SK-N-SH (cell line): ENCODE measurements at regions not wholly inside any gene's neighbourhood (a gene's known extent, or its start where the extent isn't known, plus 50 kb on each side); places are given as distances from the start of the nearest gene placed in this dataset.
"Not testable (repeated sequence)": the region's sequence is repeated elsewhere in the genome, so short reads cannot be mapped to it uniquely, and the experiment has no call there.

ENCODE experiments used
- CTCF ChIA-PET: fragments of 300-600, 350-600 bp; formaldehyde crosslinking; extraction: SDS; loops from one replicate; lab custom pipeline; 2021; lab: Yijun Ruan, JAX
- POLR2A ChIA-PET: fragments of 350-600 bp; sonication (Branson Sonifier 250); formaldehyde crosslinking; extraction: SDS; loops from one replicate; lab custom pipeline; 2020; ENCODE audit warnings: antibody characterized with exemption, inconsistent platforms; lab: Yijun Ruan, JAX
- DNase-seq: peaks from one replicate; pipeline ENCODE4 v3.0.0; 2012
- H2AFZ ChIP-seq: fragments of 200-600 bp; sonication (generic); 2 replicates; pipeline ENCODE4 v1.8.1; 2016; ENCODE audit warnings: antibody characterized with exemption, mild to moderate bottlenecking, low read depth
- H3F3A ChIP-seq: fragments of 200-600 bp; sonication (generic); replicated peaks from 2 replicates; pipeline ENCODE3; 2016; ENCODE audit warnings: antibody characterized with exemption, mild to moderate bottlenecking; ENCODE audit not compliant: insufficient read depth
- H3K27ac ChIP-seq, 2 experiments: fragments of 200-500 bp in 1 of 2; fragments of 200-600 bp in 1 of 2; sonication (Bioruptor generic) in 1 of 2; sonication (generic), shearing (Covaris generic) in 1 of 2; 2 replicates each; pipeline versions ENCODE4 v1.5.1 to v1.6.1; 2014 to 2016; ENCODE audit warnings: low read depth in 2 of 2, inconsistent platforms in 1 of 2, low read length in 1 of 2, mild to moderate bottlenecking in 1 of 2, mixed read lengths in 1 of 2
- H3K27me3 ChIP-seq: fragments of 200-600 bp; sonication (generic), shearing (Covaris generic); 2 replicates; pipeline ENCODE4 v1.6.1; 2016; ENCODE audit warnings: mixed run types; ENCODE audit not compliant: insufficient read depth
- H3K36me3 ChIP-seq, 2 experiments: fragments of 200-500 bp in 1 of 2; fragments of 200-600 bp in 1 of 2; sonication (Bioruptor generic) in 1 of 2; sonication (generic) in 1 of 2; replicated peaks in 1 of 2; 2 replicates each; pipeline versions ENCODE3 to v1.5.1; 2014 to 2016; ENCODE audit warnings: low read length in 1 of 2, mild to moderate bottlenecking in 1 of 2; ENCODE audit not compliant: insufficient read depth in 2 of 2, control insufficient read depth in 1 of 2
- H3K4me1 ChIP-seq, 2 experiments: fragments of 200-500 bp in 1 of 2; fragments of 200-600 bp in 1 of 2; sonication (Bioruptor generic) in 1 of 2; sonication (generic), shearing (Covaris generic) in 1 of 2; 2 replicates each; pipeline versions ENCODE4 v1.5.1 to v1.6.1; 2014 to 2016; ENCODE audit warnings: low read depth in 1 of 2, low read length in 1 of 2, mixed run types in 1 of 2; ENCODE audit not compliant: insufficient read depth in 2 of 2, control insufficient read depth in 1 of 2
- H3K4me2 ChIP-seq: fragments of 200-600 bp; sonication (generic), shearing (Covaris generic); 2 replicates; pipeline ENCODE4 v1.6.1; 2017; ENCODE audit warnings: mixed run types
- H3K4me3 ChIP-seq, 2 experiments: fragments of 200-500 bp in 1 of 2; fragments of 200-600 bp in 1 of 2; sonication (Bioruptor generic) in 1 of 2; sonication (generic), shearing (Covaris generic) in 1 of 2; 2 replicates each; pipeline versions ENCODE4 v1.5.1 to v1.8.1; 2014 to 2016; ENCODE audit warnings: low read depth in 2 of 2, inconsistent platforms in 1 of 2, low read length in 1 of 2, mild to moderate bottlenecking in 1 of 2, mixed read lengths in 1 of 2, moderate library complexity in 1 of 2
- H3K79me2 ChIP-seq: fragments of 200-600 bp; sonication (generic); 2 replicates; pipeline ENCODE4 v1.8.1; 2017; ENCODE audit warnings: mild to moderate bottlenecking; ENCODE audit not compliant: insufficient read depth
- H3K9ac ChIP-seq: fragments of 200-600 bp; sonication (generic); 2 replicates; pipeline ENCODE4 v1.6.1; 2017; ENCODE audit warnings: mixed run types
- H3K9me2 ChIP-seq: fragments of 200-600 bp; sonication (generic); 2 replicates; pipeline ENCODE4 v1.6.1; 2017; ENCODE audit warnings: mixed run types
- H3K9me3 ChIP-seq: fragments of 200-600 bp; sonication (generic); 2 replicates; pipeline ENCODE4 v1.6.1; 2017; ENCODE audit warnings: mixed run types, mild to moderate bottlenecking, moderate library complexity
- H4K20me1 ChIP-seq: fragments of 200-600 bp; sonication (generic); 2 replicates; pipeline ENCODE4 v1.6.1; 2017; ENCODE audit warnings: mild to moderate bottlenecking, mixed run types; ENCODE audit not compliant: insufficient read depth
- CTCF ChIP-seq: fragments of 200-600 bp; sonication (generic); IDR thresholded peaks from 2 replicates; pipeline ENCODE4 v1.6.1; 2017; ENCODE audit warnings: antibody characterized with exemption, mild to moderate bottlenecking, moderate library complexity
- EP300 ChIP-seq, 2 experiments: IDR thresholded peaks; 2 replicates each; pipeline versions ENCODE4 v1.4.0 to v1.6.1; 2012; ENCODE audit warnings: borderline replicate concordance in 1 of 2, low read depth in 1 of 2, low read length in 1 of 2
- EZH2phosphoT487 ChIP-seq: fragments of 200-600 bp; sonication (generic); IDR thresholded peaks from 2 replicates; pipeline ENCODE4 v1.6.1; 2017; ENCODE audit warnings: low read depth, mixed run types, mild to moderate bottlenecking, antibody characterized with exemption, moderate library complexity, borderline replicate concordance
- FOXM1 ChIP-seq: IDR thresholded peaks from 2 replicates; pipeline ENCODE4 v1.4.0; 2012; ENCODE audit warnings: low read depth, mild to moderate bottlenecking
- GATA2 ChIP-seq: sonication (generic); formaldehyde crosslinking; IDR thresholded peaks from 2 replicates; pipeline ENCODE4 v1.5.0; 2020; ENCODE audit warnings: mild to moderate bottlenecking, missing genetic modification reagents
- MAX ChIP-seq: IDR thresholded peaks from 2 replicates; pipeline ENCODE4 v1.4.0; 2012; ENCODE audit warnings: low read depth
- MEF2A ChIP-seq: IDR thresholded peaks from 2 replicates; pipeline ENCODE4 v1.4.0; 2012; ENCODE audit warnings: low read depth, borderline replicate concordance
- MXI1 ChIP-seq: IDR thresholded peaks from 2 replicates; pipeline ENCODE4 v1.6.1; 2012; ENCODE audit warnings: mild to moderate bottlenecking, low read depth, low read length, improper control_type of control experiment
- POLR2AphosphoS5 ChIP-seq: IDR thresholded peaks from 2 replicates; pipeline ENCODE4 v1.6.1; 2012; ENCODE audit warnings: low read depth, low read length
- RAD21 ChIP-seq: IDR thresholded peaks from 2 replicates; pipeline ENCODE4 v1.6.1; 2012; ENCODE audit warnings: mild to moderate bottlenecking, low read length
- RCOR1 ChIP-seq: fragments of 150-350 bp; IDR thresholded peaks from 2 replicates; pipeline ENCODE4 v1.6.1; 2017; ENCODE audit warnings: antibody characterized with exemption, low read length
- RXRA ChIP-seq: IDR thresholded peaks from 2 replicates; pipeline ENCODE4 v1.4.0; 2012; ENCODE audit warnings: low read depth, mild to moderate bottlenecking, borderline replicate concordance
- SMC3 ChIP-seq: IDR thresholded peaks from 2 replicates; pipeline ENCODE4 v1.6.1; 2012; ENCODE audit warnings: low read depth, low read length, improper control_type of control experiment
- TCF12 ChIP-seq: IDR thresholded peaks from 2 replicates; pipeline ENCODE4 v1.4.0; 2012
- USF2 ChIP-seq: fragments of 150-350 bp; IDR thresholded peaks from 2 replicates; pipeline ENCODE4 v1.6.1; 2017; ENCODE audit warnings: antibody characterized with exemption, low read length, low read depth, borderline replicate concordance
- YY1 ChIP-seq: IDR thresholded peaks from 2 replicates; pipeline ENCODE4 v1.4.0; 2012; ENCODE audit warnings: low read depth, mild to moderate bottlenecking
- WGBS: methylation state at CpG from one replicate; pipeline ENCODE4 v1.1.6; 2017; ENCODE audit warnings: low lambda C conversion rate; 5-methylcytosine and 5-hydroxymethylcytosine counted together

GRCh38 chr20:24855848-24856247 lies 93.2 kb upstream of the CST7 start:
- Histone ChIP-seq H3K36me3 (no peaks in the 10 kb centered on the region), H3K9ac (no peak overlapping the region), H3K27me3 (no peaks in the 10 kb centered on the region), H2AFZ (no peak overlapping the region), H3F3A (no peaks in the 10 kb centered on the region), H3K4me3 (no peak overlapping the region), H3K9me2 (no peaks in the 10 kb centered on the region), H3K9me3 (no peaks in the 10 kb centered on the region), H3K27ac (no peak overlapping the region), H3K4me2 (no peak overlapping the region), H3K4me1 (no peaks in the 10 kb centered on the region), H4K20me1 (no peaks in the 10 kb centered on the region)
- no peak for DNase-seq
- POLR2A ChIA-PET = no interaction called here
- WGBS = 20% methylated on average over 1 of the region's 1 CpG
- TF ChIP-seq RXRA (no peak), MAX (no peak), EZH2phosphoT487 (no peak), YY1 (no peak), POLR2AphosphoS5 (no peak), MXI1 (no peak), GATA2 (CRISPR knock-in tag) (no peak), CTCF (no peak), RCOR1 (no peak), FOXM1 (no peak), USF2 (no peak), TCF12 (no peak), RAD21 (no peak), MEF2A (no peak), SMC3 (no peak), EP300 (IDR thresholded peaks at IDR 0.05; ENCODE audit: borderline replicate concordance in 1 of 2, low read depth in 1 of 2, low read length in 1 of 2) (no peak)
- TF ChIP-seq, all 33 proteins: peak for 0
- no peaks in the 10 kb centered on the region for H3K79me2 ChIP-seq
- CTCF ChIA-PET = no interaction called here

- H4K20me1 ChIP-seq, H3K9me2 ChIP-seq, POLR2A ChIA-PET, H3F3A ChIP-seq, DNase-seq, H3K9me3 ChIP-seq, H3K27me3 ChIP-seq, H3K4me3 ChIP-seq, H3K36me3 ChIP-seq, H3K4me2 ChIP-seq, H3K9ac ChIP-seq, H3K27ac ChIP-seq, CTCF ChIA-PET, H3K4me1 ChIP-seq, H2AFZ ChIP-seq, H3K79me2 ChIP-seq: not testable (repeated sequence)
- 38% methylated on average over 9 of the region's 9 CpGs for WGBS
Observed at GRCh38 chr20:24858500-24858899, 90.6 kb upstream of the CST7 start.
